ENCODE measurements at regions not wholly inside any gene's neighbourhood (a gene's known extent, or its start where the extent isn't known, plus 50 kb on each side); places are given as distances from the start of the nearest gene placed in this dataset.

GRCh38 chr10:88107296-88108097 is 244.1 kb downstream of the PTEN start:
- TF ChIP-seq CTCF (IDR thresholded peaks at IDR 0.05) (no peak), POLR2A (IDR thresholded peaks at IDR 0.05) (no peak), EP300 (IDR thresholded peaks at IDR 0.05; ENCODE audit: low read depth) (no peak), POLR2AphosphoS5 (IDR thresholded peaks at IDR 0.05) (no peak)

Measured in transverse colon (tissue), 4 donors.